HFF-Myc (cell line): ENCODE measurements at regions not wholly inside any gene's neighbourhood (a gene's known extent, or its start where the extent isn't known, plus 50 kb on each side); places are given as distances from the start of the nearest gene placed in this dataset.

ENCODE experiments used
- DNase-seq: peaks from one replicate; pipeline ENCODE4 v3.0.0-alpha.2; 2011; ENCODE audit warnings: low read depth; ENCODE audit errors: extremely low read depth
- H3K4me3 ChIP-seq: replicated peaks from 2 replicates; pipeline ENCODE4 v1.5.1; 2011; ENCODE audit warnings: low read depth, mild to moderate bottlenecking, control low read depth, low read length
- CTCF ChIP-seq: IDR thresholded peaks from 2 replicates; pipeline ENCODE4 v1.5.1; 2012; ENCODE audit warnings: mild to moderate bottlenecking, low read depth, low read length, control low read depth; ENCODE audit errors: missing control alignments

DNA sequence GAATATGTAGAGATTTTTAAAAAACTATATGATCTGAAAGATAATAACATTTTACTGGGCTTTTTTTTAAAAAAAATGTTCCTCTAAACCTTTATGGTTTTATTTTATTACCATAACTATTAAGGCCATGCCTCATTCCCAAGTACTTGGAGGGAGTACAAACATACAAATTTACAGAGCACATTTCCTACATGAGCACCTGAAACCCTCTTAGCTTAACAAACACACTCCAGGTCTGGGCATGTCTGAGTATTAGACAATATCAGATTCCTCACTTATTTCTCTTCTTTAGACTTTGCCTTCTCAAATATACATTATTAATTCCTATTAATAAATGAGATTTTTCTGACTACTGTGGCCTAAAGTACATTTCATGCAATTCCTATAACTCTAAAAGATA lies 319.2 kb downstream of the SLCO4C1 start:
- H3K4me3 ChIP-seq, result no peak overlapping the region
- DNase-seq, result no peak
- no peak for TF ChIP-seq CTCF

DNA sequence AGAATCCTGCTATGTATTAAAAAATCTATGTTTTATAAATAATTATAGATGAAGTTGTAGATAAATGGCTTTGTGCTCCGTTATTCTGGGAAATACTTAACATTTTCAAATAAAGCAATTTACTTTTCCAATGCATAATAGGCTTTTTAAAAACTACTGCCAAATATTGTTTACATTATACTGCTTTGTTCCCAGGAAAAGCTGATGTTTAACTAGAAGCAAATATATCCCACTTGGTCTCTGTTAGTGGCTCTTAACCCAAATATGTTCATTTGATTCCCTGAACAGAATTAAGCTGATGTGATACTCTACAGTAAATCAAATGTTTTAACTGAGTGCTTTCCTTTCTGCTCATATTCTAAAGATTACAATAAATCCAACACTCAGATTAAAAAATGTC lies 326.3 kb downstream of the SLCO4C1 start:
- TF ChIP-seq CTCF, result no peak
- no peak overlapping the region for H3K4me3 ChIP-seq
- no peak for DNase-seq

DNA sequence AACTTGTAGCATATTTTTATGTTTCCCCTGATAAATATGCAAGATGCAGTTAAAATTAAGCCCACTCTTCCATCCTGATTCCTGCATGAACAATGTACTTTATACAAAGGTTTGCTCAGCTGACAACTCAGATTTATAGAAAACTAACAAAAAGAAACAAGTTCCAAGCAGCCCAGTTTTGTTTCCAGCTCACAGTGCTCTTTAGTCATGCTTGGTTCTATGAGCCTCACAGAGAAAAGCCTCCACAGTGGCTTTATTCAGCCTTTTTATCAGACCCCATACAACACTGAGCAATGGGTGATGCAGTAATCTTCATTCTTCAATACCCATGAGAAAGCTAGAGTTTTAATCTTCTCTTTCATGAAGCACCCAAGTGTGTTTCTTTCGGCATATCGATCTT lies 329.6 kb downstream of the SLCO4C1 start:
- no peak for TF ChIP-seq CTCF
- DNase-seq, result no peak

DNA sequence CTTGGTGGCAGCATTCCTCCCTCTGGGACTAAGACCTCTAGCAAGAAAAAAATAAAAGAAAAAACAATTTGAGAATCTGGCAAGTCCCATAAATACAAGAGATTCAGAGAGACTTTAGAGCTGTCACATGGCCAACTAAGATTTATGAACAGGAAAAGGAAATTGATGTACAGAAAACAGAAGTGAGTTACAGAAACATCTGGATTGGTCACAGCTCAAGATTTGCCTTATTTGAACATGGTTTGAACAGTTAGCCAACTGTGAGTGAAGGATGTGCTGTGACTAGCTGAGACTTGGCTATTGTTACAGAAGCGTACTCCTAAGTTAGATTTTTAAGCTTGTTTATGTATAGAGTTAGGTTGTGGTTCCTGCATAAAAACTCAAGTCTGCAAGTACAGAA lies 340.2 kb downstream of the SLCO4C1 start:
- no peak overlapping the region for H3K4me3 ChIP-seq
- TF ChIP-seq CTCF, result no peak
- no peak for DNase-seq

More for the DNA sequence above, 329.6 kb downstream of the SLCO4C1 start:
- H3K4me3 ChIP-seq, result no peak overlapping the region

- no peak overlapping the region for H3K4me3 ChIP-seq
- no peak for DNase-seq
- no peak for TF ChIP-seq CTCF
Measured at GRCh38 chr5:101950019-101950418, 346.1 kb downstream of the SLCO4C1 start.

DNA sequence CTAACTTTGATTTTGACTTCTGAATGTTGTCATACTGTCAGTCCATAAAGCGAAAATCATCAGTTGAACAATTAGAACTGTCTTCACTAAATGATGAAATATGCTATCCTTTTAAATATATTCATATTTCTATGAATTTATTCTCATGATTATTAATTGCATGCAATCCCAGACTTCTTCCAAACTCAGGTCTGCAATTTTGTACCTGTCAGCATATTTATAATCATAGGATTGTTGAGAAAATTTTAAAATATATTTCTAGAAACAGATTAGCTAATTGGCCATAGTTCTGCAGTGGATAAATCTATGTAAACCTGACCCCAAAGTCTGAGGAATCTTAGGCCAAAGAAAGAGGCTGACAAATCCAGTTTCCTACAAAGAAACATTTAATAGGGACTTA lies 347.5 kb downstream of the SLCO4C1 start:
- DNase-seq, result no peak
- no peak for TF ChIP-seq CTCF
- H3K4me3 ChIP-seq, result no peak overlapping the region

GRCh38 chr5:101943784-101944183 lies 352.3 kb downstream of the SLCO4C1 start:
- TF ChIP-seq CTCF, result no peak
- no peak overlapping the region for H3K4me3 ChIP-seq
- no peak for DNase-seq
